K562 (cell line): ENCODE measurements at regions not wholly inside any gene's neighbourhood (a gene's known extent, or its start where the extent isn't known, plus 50 kb on each side); places are given as distances from the start of the nearest gene placed in this dataset.

ENCODE experiments used
- ATAC-seq: fragments of 200-7000 bp; cut with Tn5 transposase; 3 replicates; pipeline ENCODE4 v1.9.1; 2020; ENCODE audit warnings: moderate library complexity
- BruUV-seq: library from RNA; stranded (reverse); fragments of 400-500 nt; replicated peaks from 2 replicates; lab custom pipeline; 2021; lab: Mats Ljungman, UMichigan
- CTCF ChIA-PET: fragments of 300-600 bp; formaldehyde crosslinking; extraction: SDS; loops from one replicate; lab custom pipeline; 2021; ENCODE audit warnings: low intra/inter-chr PET ratio; lab: Yijun Ruan, JAX
- POLR2A ChIA-PET: fragments of 300-600, 350-650 bp; sonication (Branson Sonifier 250); formaldehyde crosslinking; extraction: SDS; loops from one replicate; lab custom pipeline; 2021; ENCODE audit warnings: antibody characterized with exemption, inconsistent platforms; lab: Yijun Ruan, JAX
- DNase-seq, 4 experiments: peaks; one replicate each; pipeline versions ENCODE4 v3.0.0 to v3.0.0-alpha.2; 2011 to 2018; ENCODE audit warnings: low spot score in 3 of 4, mixed read lengths in 3 of 4; ENCODE audit errors: extremely low read depth in 1 of 4
- FAIRE-seq: peaks from 2 replicates; lab custom pipeline; 2011; peaks lifted over from hg19 to GRCh38; lab: Jason Lieb, UNC
- H2AFZ ChIP-seq: 2 replicates; pipeline ENCODE4 v1.6.0; 2011; ENCODE audit warnings: low read depth, low read length, control low read depth, inconsistent platforms
- H3K27ac ChIP-seq: fragments of 200-600 bp; 3 replicates; pipeline ENCODE4 v1.8.0; 2011; ENCODE audit warnings: low read depth, mild to moderate bottlenecking, control low read depth, inconsistent platforms, low read length, moderate library complexity, mixed read lengths; ENCODE audit errors: extremely low read depth
- H3K27me3 ChIP-seq, 2 experiments: fragments of 300-600 bp in 1 of 2; 2 replicates in 1 of 2; 3 replicates in 1 of 2; pipeline versions ENCODE4 v1.6.0 to v1.8.0; 2011; ENCODE audit warnings: inconsistent platforms in 2 of 2, low read length in 2 of 2, mild to moderate bottlenecking in 1 of 2, mixed read lengths in 1 of 2, moderate library complexity in 1 of 2; ENCODE audit not compliant: control insufficient read depth in 2 of 2, insufficient read depth in 2 of 2
- H3K36me3 ChIP-seq: fragments of 300-600 bp; 3 replicates; pipeline ENCODE4 v1.8.0; 2011; ENCODE audit warnings: mild to moderate bottlenecking, low read length, inconsistent platforms; ENCODE audit not compliant: control insufficient read depth, insufficient read depth
- H3K4me1 ChIP-seq, 2 experiments: fragments of 200-600 bp in 1 of 2; replicated peaks in 1 of 2; 2 replicates in 1 of 2; 3 replicates in 1 of 2; pipeline versions ENCODE4 v1.5.1 to v1.8.0; 2011; ENCODE audit warnings: inconsistent platforms in 2 of 2, low read length in 2 of 2, mild to moderate bottlenecking in 1 of 2, mixed read lengths in 1 of 2, moderate library complexity in 1 of 2; ENCODE audit not compliant: control insufficient read depth in 2 of 2, insufficient read depth in 2 of 2
- H3K4me2 ChIP-seq: 2 replicates; pipeline ENCODE4 v1.6.1; 2011; ENCODE audit warnings: low read length, control low read depth, inconsistent platforms, mixed read lengths; ENCODE audit not compliant: insufficient read depth
- H3K4me3 ChIP-seq: fragments of 200-600 bp; sonication (generic), shearing (Covaris generic); 2 replicates; pipeline ENCODE4 v1.5.1; 2016; ENCODE audit warnings: control low read depth, inconsistent platforms
- H3K79me2 ChIP-seq: fragments of 200-600 bp; 3 replicates; pipeline ENCODE4 v1.8.0; 2011; ENCODE audit warnings: low read length, inconsistent platforms; ENCODE audit not compliant: control insufficient read depth, insufficient read depth
- H3K9ac ChIP-seq, 2 experiments: 2 replicates each; pipeline versions ENCODE4 v1.6.0 to v1.6.1; 2011; ENCODE audit warnings: low read depth in 2 of 2, low read length in 2 of 2, control low read depth in 1 of 2, inconsistent platforms in 1 of 2, mild to moderate bottlenecking in 1 of 2, mixed read lengths in 1 of 2; ENCODE audit not compliant: insufficient read depth in 1 of 2
- H3K9me1 ChIP-seq: one replicate; pipeline ENCODE4 v1.6.0; 2011; ENCODE audit warnings: inconsistent platforms, mild to moderate bottlenecking, low read length, moderate library complexity; ENCODE audit not compliant: control insufficient read depth, insufficient read depth
- H3K9me3 ChIP-seq: replicated peaks from 2 replicates; pipeline ENCODE4 v1.5.1; 2011; ENCODE audit warnings: low read depth, low read length, inconsistent platforms; ENCODE audit not compliant: control insufficient read depth, insufficient read depth
- H4K20me1 ChIP-seq: replicated peaks from 2 replicates; pipeline ENCODE4 v1.6.1; 2011; ENCODE audit warnings: low read length, inconsistent platforms, mixed read lengths; ENCODE audit not compliant: control insufficient read depth, insufficient read depth
- IRF9 ChIP-seq: fragments of 450-650 bp; IDR thresholded peaks from 2 replicates; pipeline ENCODE4 v1.6.1; 2016; ENCODE audit warnings: missing biosample characterization, missing genetic modification characterization
- MCM2 ChIP-seq: fragments of 450-650 bp; IDR thresholded peaks from 2 replicates; pipeline ENCODE4 v1.6.1; 2017; ENCODE audit warnings: low read depth, mild to moderate bottlenecking
- SP1 ChIP-seq: sonication (generic); formaldehyde crosslinking; IDR thresholded peaks from 2 replicates; pipeline ENCODE4 v1.8.1; 2022; ENCODE audit warnings: mild to moderate bottlenecking, missing genetic modification reagents
- TARDBP ChIP-seq: fragments of 450-650 bp; IDR thresholded peaks from 2 replicates; pipeline ENCODE4 v1.6.1; 2016
- TCF3 ChIP-seq: sonication (generic); formaldehyde crosslinking; IDR thresholded peaks from 2 replicates; pipeline ENCODE4 v1.4.0; 2020; ENCODE audit warnings: mild to moderate bottlenecking, missing genetic modification reagents
- ZNF551 ChIP-seq: fragments of 250-450 bp; sonication (Bioruptor Pico); IDR thresholded peaks from 2 replicates; pipeline ENCODE4 v1.5.0; 2021; ENCODE audit warnings: mild to moderate bottlenecking, moderate library complexity
- ZNF655 ChIP-seq: fragments of 250-450 bp; sonication (Bioruptor Pico); IDR thresholded peaks from 2 replicates; pipeline ENCODE4 v1.5.0; 2021
- WGBS: fragments of 100-300 bp; shearing (Covaris generic); methylation state at CpG from one replicate; pipeline ENCODE4 v1.1.6; 2016; ENCODE audit warnings: low coverage, mixed read lengths; ENCODE audit not compliant: insufficient coverage; ENCODE audit errors: missing lambda C conversion rate; 5-methylcytosine and 5-hydroxymethylcytosine counted together
- in situ Hi-C: fragments of 300-500 bp; cut with MboI; formaldehyde crosslinking; loops from 4 replicates; pipeline ENCODE4 v1.15.0; 2018; ENCODE audit warnings: inconsistent platforms, mixed read lengths
- intact Hi-C: fragments of 100-400 bp; cut with micrococcal nuclease; formaldehyde crosslinking; loops from 2 replicates; pipeline ENCODE4 v1.14.2; 2022
- TF ChIP-seq, protein P1 (sequence below): fragments of 450-650 bp; formaldehyde crosslinking; IDR thresholded peaks from 2 replicates; pipeline ENCODE4 v1.4.0; 2020; ENCODE audit warnings: mild to moderate bottlenecking
- TF ChIP-seq, protein P2 (sequence below): fragments of 250-450 bp; sonication (Bioruptor Pico); IDR thresholded peaks from 2 replicates; pipeline ENCODE4 v1.9.0; 2021; ENCODE audit warnings: mild to moderate bottlenecking, inconsistent platforms

GRCh38 chr13:73715911-73716510 is 418.2 kb downstream of the KLF12 start:
- BruUV-seq = no TSS peak
- TF ChIP-seq, protein P1, sequence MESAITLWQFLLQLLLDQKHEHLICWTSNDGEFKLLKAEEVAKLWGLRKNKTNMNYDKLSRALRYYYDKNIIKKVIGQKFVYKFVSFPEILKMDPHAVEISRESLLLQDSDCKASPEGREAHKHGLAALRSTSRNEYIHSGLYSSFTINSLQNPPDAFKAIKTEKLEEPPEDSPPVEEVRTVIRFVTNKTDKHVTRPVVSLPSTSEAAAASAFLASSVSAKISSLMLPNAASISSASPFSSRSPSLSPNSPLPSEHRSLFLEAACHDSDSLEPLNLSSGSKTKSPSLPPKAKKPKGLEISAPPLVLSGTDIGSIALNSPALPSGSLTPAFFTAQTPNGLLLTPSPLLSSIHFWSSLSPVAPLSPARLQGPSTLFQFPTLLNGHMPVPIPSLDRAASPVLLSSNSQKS (CRISPR knock-in tag) = no peak
- TF ChIP-seq TARDBP (no peak), MCM2 (no peak), TCF3 (CRISPR knock-in tag) (no peak), ZNF655 (CRISPR knock-in tag) (no peak), SP1 (CRISPR knock-in tag) (no peak), IRF9 (tag) (no peak), ZNF551 (no peak)
- TF ChIP-seq, protein P2, sequence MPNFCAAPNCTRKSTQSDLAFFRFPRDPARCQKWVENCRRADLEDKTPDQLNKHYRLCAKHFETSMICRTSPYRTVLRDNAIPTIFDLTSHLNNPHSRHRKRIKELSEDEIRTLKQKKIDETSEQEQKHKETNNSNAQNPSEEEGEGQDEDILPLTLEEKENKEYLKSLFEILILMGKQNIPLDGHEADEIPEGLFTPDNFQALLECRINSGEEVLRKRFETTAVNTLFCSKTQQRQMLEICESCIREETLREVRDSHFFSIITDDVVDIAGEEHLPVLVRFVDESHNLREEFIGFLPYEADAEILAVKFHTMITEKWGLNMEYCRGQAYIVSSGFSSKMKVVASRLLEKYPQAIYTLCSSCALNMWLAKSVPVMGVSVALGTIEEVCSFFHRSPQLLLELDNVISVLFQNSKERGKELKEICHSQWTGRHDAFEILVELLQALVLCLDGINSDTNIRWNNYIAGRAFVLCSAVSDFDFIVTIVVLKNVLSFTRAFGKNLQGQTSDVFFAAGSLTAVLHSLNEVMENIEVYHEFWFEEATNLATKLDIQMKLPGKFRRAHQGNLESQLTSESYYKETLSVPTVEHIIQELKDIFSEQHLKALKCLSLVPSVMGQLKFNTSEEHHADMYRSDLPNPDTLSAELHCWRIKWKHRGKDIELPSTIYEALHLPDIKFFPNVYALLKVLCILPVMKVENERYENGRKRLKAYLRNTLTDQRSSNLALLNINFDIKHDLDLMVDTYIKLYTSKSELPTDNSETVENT (CRISPR knock-in tag) = no peak
- no peak for FAIRE-seq

More at GRCh38 chr13:73715911-73716510, 418.2 kb downstream of the KLF12 start:
- H3K9ac ChIP-seq = no peak overlapping the region
- H3K27me3 ChIP-seq = no peaks in the 10 kb centered on the region; a peak in 1 of 5 replicates
- H3K9me1 ChIP-seq = no peaks in the 10 kb centered on the region
- no peak overlapping the region for H3K4me2 ChIP-seq
- no peak for ATAC-seq
- intact Hi-C loops (no loop called here), in situ Hi-C loops (loop anchor here (25.0 kb wide), 1 partner anchor 904 kb away; no protein-coding TSS in a partner anchor)
- CTCF ChIA-PET = no interaction called here
- no peak overlapping the region for H3K4me3 ChIP-seq
- POLR2A ChIA-PET = no interaction called here
- H3K9me3 ChIP-seq = no peaks in the 10 kb centered on the region
- no peak overlapping the region for H2AFZ ChIP-seq
- no peak for DNase-seq
- no peaks in the 10 kb centered on the region for H3K79me2 ChIP-seq
- 0% methylated on average over 2 of the region's 2 CpGs for WGBS
- no peaks in the 10 kb centered on the region for H4K20me1 ChIP-seq
- no peak overlapping the region for H3K27ac ChIP-seq
- H3K36me3 ChIP-seq = no peaks in the 10 kb centered on the region
- H3K4me1 ChIP-seq = no peaks in the 10 kb centered on the region
